ENCODE measurements at regions not wholly inside any gene's neighbourhood (a gene's known extent, or its start where the extent isn't known, plus 50 kb on each side); places are given as distances from the start of the nearest gene placed in this dataset.

DNA sequence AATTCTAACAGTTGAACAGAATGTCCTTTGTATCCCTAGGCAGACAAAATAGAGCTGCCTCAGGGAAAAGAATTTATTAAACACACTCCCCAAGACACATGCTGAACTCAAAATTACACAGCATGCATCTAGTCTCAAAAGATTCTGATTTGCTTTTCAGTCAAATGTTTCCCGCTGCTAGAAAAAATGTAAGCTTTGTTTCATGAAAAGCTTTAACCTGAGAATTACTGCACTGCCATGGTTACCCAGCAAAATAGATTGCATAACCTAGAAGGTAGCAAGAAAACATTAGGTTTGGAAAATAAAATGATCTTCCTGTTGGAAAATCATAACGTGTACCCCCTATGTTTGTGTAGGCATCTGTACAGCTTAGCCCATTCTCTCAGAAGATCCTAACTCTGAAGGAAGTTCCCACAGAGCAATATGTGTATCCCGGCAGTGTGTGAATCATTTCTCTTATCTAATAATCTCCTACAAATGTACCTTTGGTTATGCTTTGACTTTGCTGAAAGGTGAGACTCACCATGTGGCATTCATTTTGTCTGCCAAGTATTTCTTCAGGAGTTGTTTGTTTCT is 646.9 kb downstream of the STPG2 start:
- TF ChIP-seq, protein P1, sequence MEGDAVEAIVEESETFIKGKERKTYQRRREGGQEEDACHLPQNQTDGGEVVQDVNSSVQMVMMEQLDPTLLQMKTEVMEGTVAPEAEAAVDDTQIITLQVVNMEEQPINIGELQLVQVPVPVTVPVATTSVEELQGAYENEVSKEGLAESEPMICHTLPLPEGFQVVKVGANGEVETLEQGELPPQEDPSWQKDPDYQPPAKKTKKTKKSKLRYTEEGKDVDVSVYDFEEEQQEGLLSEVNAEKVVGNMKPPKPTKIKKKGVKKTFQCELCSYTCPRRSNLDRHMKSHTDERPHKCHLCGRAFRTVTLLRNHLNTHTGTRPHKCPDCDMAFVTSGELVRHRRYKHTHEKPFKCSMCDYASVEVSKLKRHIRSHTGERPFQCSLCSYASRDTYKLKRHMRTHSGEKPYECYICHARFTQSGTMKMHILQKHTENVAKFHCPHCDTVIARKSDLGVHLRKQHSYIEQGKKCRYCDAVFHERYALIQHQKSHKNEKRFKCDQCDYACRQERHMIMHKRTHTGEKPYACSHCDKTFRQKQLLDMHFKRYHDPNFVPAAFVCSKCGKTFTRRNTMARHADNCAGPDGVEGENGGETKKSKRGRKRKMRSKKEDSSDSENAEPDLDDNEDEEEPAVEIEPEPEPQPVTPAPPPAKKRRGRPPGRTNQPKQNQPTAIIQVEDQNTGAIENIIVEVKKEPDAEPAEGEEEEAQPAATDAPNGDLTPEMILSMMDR (IDR thresholded peaks at IDR 0.05): no peak
- no peaks in the 10 kb centered on the region for H3K4me1 Mint-ChIP-seq
- H3K27ac Mint-ChIP-seq: no peak overlapping the region
- no peaks in the 10 kb centered on the region for H3K36me3 Mint-ChIP-seq
- H3K79me2 ChIP-seq (ENCODE audit: insufficient read depth, low read length): no peaks in the 10 kb centered on the region
- H3K4me3 ChIP-seq (replicated peaks in 1 of 3; ENCODE audit: low read depth in 2 of 3, low read length in 3 of 3): no peak overlapping the region
- no peaks in the 10 kb centered on the region for H3K27me3 Mint-ChIP-seq (ENCODE audit: low read depth in 3 of 3)
- H3K4me1 ChIP-seq (ENCODE audit: control insufficient read depth in 1 of 2, insufficient read depth in 2 of 2, low read length in 2 of 2): no peaks in the 10 kb centered on the region
- no peaks in the 10 kb centered on the region for H3K36me3 ChIP-seq (replicated peaks in 1 of 2; ENCODE audit: control insufficient read depth in 1 of 2, insufficient read depth in 2 of 2, low read length in 2 of 2)
- no peak overlapping the region for H3K9ac ChIP-seq (ENCODE audit: insufficient read depth, low read length, poor library complexity, severe bottlenecking)
- no peaks in the 10 kb centered on the region for H4K20me1 ChIP-seq (ENCODE audit: insufficient read depth, low read length)
- peaks cover 5 to 9% of the 10 kb centered on the region in 2 donors for H3K9me3 ChIP-seq (replicated peaks in 1 of 2; ENCODE audit: control insufficient read depth in 1 of 2, insufficient read depth in 1 of 2, low read length in 2 of 2)
- no peak overlapping the region for H3K4me3 Mint-ChIP-seq
- no peak overlapping the region for H2AFZ ChIP-seq (ENCODE audit: insufficient read depth, low read depth, low read length, poor library complexity, severe bottlenecking)
- no peak overlapping the region for H3K4me2 ChIP-seq (replicated peaks; ENCODE audit: extremely low read depth, low read length, poor library complexity, severe bottlenecking)
- no peak for DNase-seq
- 100% methylated on average over 2 of the region's 3 CpGs for WGBS (ENCODE audit: insufficient coverage)
- H3K27ac ChIP-seq (ENCODE audit: low read depth in 1 of 2, low read length in 2 of 2): no peak overlapping the region
- H3K9me3 Mint-ChIP-seq: peaks cover 0 to 7% (median 0%) of the 10 kb centered on the region in 7 donors
- intact Hi-C loops (cut with micrococcal nuclease): no loop called here
- H3K27me3 ChIP-seq (ENCODE audit: control insufficient read depth in 2 of 2, insufficient read depth in 2 of 2, low read length in 2 of 2): no peaks in the 10 kb centered on the region

DNA sequence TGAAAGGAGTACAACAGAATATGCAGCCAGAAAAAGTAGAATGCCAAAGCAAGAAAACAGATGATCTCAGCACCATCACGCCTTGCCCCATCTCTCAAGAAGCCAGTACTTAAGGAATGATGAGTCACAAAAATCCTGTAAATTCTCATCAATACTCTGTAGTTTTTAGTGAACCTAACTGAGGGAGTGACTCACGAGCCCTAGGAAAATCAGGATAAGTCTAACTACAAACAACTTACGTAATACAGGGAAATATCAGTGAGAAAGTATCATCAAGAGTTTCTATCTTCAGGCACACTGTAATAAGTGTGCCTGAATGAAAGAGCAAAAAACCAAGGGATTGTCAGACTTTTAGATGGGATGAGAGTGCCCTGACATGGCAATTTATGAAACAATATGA is 644.4 kb downstream of the STPG2 start:
- Histone ChIP-seq H3K9ac (ENCODE audit: insufficient read depth, low read length, poor library complexity, severe bottlenecking) (no peak overlapping the region), H3K36me3 (replicated peaks in 1 of 2; ENCODE audit: control insufficient read depth in 1 of 2, insufficient read depth in 2 of 2, low read length in 2 of 2) (no peaks in the 10 kb centered on the region), H3K27me3 (ENCODE audit: control insufficient read depth in 2 of 2, insufficient read depth in 2 of 2, low read length in 2 of 2) (no peaks in the 10 kb centered on the region), H2AFZ (ENCODE audit: insufficient read depth, low read depth, low read length, poor library complexity, severe bottlenecking) (no peak overlapping the region), H3K79me2 (ENCODE audit: insufficient read depth, low read length) (no peaks in the 10 kb centered on the region), H3K9me3 (replicated peaks in 1 of 2; ENCODE audit: control insufficient read depth in 1 of 2, insufficient read depth in 1 of 2, low read length in 2 of 2) (peaks cover 6 to 9% of the 10 kb centered on the region in 2 donors), H3K27ac (ENCODE audit: low read depth in 1 of 2, low read length in 2 of 2) (no peak overlapping the region), H3K4me2 (replicated peaks; ENCODE audit: extremely low read depth, low read length, poor library complexity, severe bottlenecking) (no peak overlapping the region), H4K20me1 (ENCODE audit: insufficient read depth, low read length) (no peaks in the 10 kb centered on the region), H3K4me3 (replicated peaks in 1 of 3; ENCODE audit: low read depth in 2 of 3, low read length in 3 of 3) (no peak overlapping the region), H3K4me1 (ENCODE audit: control insufficient read depth in 1 of 2, insufficient read depth in 2 of 2, low read length in 2 of 2) (no peaks in the 10 kb centered on the region)
- no peak for DNase-seq
- Mint-ChIP-seq H3K36me3 (no peaks in the 10 kb centered on the region), H3K4me1 (no peaks in the 10 kb centered on the region), H3K4me3 (no peak overlapping the region), H3K9me3 (peaks cover 0 to 5% (median 0%) of the 10 kb centered on the region in 7 donors), H3K27ac (no peak overlapping the region), H3K27me3 (ENCODE audit: low read depth in 3 of 3) (no peaks in the 10 kb centered on the region)
- intact Hi-C loops (cut with micrococcal nuclease): no loop called here
- TF ChIP-seq, protein P1 (IDR thresholded peaks at IDR 0.05): no peak
- WGBS (ENCODE audit: insufficient coverage): 100% methylated on average over 1 of the region's 3 CpGs
